OCI-LY7 (cell line): ENCODE measurements at regions not wholly inside any gene's neighbourhood (a gene's known extent, or its start where the extent isn't known, plus 50 kb on each side); places are given as distances from the start of the nearest gene placed in this dataset.

Experiments
- CTCF ChIP-seq: fragments of 200-600 bp; sonication (generic); conservative IDR thresholded peaks from 2 replicates; pipeline ENCODE4 v1.5.1; 2014; ENCODE audit warnings: mild to moderate bottlenecking, antibody characterized with exemption, low read length, moderate library complexity, mixed read lengths
- EZH2phosphoT487 ChIP-seq: fragments of 200-600 bp; sonication (generic); IDR thresholded peaks from 2 replicates; pipeline ENCODE4 v1.6.1; 2018; ENCODE audit warnings: low read depth, borderline replicate concordance, mild to moderate bottlenecking, mixed run types, antibody characterized with exemption, low read length, moderate library complexity, mixed read lengths

DNA sequence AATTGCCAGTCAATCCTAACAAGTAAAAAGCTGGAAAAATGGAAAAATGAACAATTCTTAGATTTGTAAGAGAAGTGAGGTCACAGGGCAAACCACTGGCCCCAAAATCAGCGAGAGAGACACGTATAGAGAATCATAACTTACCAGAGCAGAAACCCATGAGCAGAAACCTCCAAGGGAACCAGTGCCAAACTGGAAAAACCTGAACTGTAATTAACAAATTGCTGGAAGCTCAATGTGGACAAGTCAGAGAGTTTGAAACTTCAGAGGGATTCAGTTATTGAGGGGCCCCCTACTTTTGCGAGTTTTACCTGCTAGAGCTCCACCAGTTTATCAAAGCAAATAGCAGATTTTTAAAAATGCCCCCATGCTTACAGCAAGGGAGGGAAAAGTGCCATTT lies 119.0 kb downstream of the C7orf25 start:
- TF ChIP-seq CTCF (no peak), EZH2phosphoT487 (no peak)
